Mammary epithelial cell (primary cell): ENCODE measurements at regions not wholly inside any gene's neighbourhood (a gene's known extent, or its start where the extent isn't known, plus 50 kb on each side); places are given as distances from the start of the nearest gene placed in this dataset.

Experiments
- EZH2 ChIP-seq: IDR thresholded peaks from 2 replicates; pipeline ENCODE4 v1.6.1; 2012; ENCODE audit warnings: low read length, inconsistent platforms, borderline replicate concordance
- TF ChIP-seq, protein P1 (sequence below), 2 donors: IDR thresholded peaks in 1 of 2; conservative IDR thresholded peaks in 1 of 2; 2 replicates each; pipeline ENCODE4 v1.5.1; 2011 to 2012; ENCODE audit warnings: inconsistent platforms in 2 of 2, low read length in 2 of 2, mild to moderate bottlenecking in 2 of 2, control low read depth in 1 of 2, low read depth in 1 of 2; ENCODE audit not compliant: insufficient read depth in 1 of 2; ENCODE audit errors: extremely low read depth in 1 of 2

- TF ChIP-seq, protein P1, sequence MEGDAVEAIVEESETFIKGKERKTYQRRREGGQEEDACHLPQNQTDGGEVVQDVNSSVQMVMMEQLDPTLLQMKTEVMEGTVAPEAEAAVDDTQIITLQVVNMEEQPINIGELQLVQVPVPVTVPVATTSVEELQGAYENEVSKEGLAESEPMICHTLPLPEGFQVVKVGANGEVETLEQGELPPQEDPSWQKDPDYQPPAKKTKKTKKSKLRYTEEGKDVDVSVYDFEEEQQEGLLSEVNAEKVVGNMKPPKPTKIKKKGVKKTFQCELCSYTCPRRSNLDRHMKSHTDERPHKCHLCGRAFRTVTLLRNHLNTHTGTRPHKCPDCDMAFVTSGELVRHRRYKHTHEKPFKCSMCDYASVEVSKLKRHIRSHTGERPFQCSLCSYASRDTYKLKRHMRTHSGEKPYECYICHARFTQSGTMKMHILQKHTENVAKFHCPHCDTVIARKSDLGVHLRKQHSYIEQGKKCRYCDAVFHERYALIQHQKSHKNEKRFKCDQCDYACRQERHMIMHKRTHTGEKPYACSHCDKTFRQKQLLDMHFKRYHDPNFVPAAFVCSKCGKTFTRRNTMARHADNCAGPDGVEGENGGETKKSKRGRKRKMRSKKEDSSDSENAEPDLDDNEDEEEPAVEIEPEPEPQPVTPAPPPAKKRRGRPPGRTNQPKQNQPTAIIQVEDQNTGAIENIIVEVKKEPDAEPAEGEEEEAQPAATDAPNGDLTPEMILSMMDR (conservative IDR thresholded peaks at IDR 0.05 in 1 of 2, IDR thresholded peaks at IDR 0.05 in 1 of 2; ENCODE audit: extremely low read depth in 1 of 2, insufficient read depth in 1 of 2, low read depth in 1 of 2, low read length in 2 of 2), result no peak
- no peak for TF ChIP-seq EZH2
Measured at GRCh38 chr6:196543-196942, 95.7 kb upstream of the DUSP22 start.
